OCI-LY3 (cell line): ENCODE measurements at regions not wholly inside any gene's neighbourhood (a gene's known extent, or its start where the extent isn't known, plus 50 kb on each side); places are given as distances from the start of the nearest gene placed in this dataset.

Experiments
- EZH2phosphoT487 ChIP-seq: fragments of 200-600 bp; shearing (Covaris generic); IDR thresholded peaks from 2 replicates; pipeline ENCODE4 v1.6.1; 2018; ENCODE audit warnings: antibody characterized with exemption, mixed run types, low read depth
- TF ChIP-seq, protein P1 (sequence below): fragments of 200-600, 300-600 bp; sonication (generic); IDR thresholded peaks from 2 replicates; pipeline ENCODE4 v1.5.1; 2014; ENCODE audit warnings: antibody characterized with exemption, low read length, low read depth

GRCh38 chr7:155386608-155387007 lies 71.3 kb upstream of the EN2 start:
- TF ChIP-seq, protein P1, sequence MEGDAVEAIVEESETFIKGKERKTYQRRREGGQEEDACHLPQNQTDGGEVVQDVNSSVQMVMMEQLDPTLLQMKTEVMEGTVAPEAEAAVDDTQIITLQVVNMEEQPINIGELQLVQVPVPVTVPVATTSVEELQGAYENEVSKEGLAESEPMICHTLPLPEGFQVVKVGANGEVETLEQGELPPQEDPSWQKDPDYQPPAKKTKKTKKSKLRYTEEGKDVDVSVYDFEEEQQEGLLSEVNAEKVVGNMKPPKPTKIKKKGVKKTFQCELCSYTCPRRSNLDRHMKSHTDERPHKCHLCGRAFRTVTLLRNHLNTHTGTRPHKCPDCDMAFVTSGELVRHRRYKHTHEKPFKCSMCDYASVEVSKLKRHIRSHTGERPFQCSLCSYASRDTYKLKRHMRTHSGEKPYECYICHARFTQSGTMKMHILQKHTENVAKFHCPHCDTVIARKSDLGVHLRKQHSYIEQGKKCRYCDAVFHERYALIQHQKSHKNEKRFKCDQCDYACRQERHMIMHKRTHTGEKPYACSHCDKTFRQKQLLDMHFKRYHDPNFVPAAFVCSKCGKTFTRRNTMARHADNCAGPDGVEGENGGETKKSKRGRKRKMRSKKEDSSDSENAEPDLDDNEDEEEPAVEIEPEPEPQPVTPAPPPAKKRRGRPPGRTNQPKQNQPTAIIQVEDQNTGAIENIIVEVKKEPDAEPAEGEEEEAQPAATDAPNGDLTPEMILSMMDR = no peak
- TF ChIP-seq EZH2phosphoT487 = no peak
